ENCODE measurements at regions not wholly inside any gene's neighbourhood (a gene's known extent, or its start where the extent isn't known, plus 50 kb on each side); places are given as distances from the start of the nearest gene placed in this dataset.

DNA sequence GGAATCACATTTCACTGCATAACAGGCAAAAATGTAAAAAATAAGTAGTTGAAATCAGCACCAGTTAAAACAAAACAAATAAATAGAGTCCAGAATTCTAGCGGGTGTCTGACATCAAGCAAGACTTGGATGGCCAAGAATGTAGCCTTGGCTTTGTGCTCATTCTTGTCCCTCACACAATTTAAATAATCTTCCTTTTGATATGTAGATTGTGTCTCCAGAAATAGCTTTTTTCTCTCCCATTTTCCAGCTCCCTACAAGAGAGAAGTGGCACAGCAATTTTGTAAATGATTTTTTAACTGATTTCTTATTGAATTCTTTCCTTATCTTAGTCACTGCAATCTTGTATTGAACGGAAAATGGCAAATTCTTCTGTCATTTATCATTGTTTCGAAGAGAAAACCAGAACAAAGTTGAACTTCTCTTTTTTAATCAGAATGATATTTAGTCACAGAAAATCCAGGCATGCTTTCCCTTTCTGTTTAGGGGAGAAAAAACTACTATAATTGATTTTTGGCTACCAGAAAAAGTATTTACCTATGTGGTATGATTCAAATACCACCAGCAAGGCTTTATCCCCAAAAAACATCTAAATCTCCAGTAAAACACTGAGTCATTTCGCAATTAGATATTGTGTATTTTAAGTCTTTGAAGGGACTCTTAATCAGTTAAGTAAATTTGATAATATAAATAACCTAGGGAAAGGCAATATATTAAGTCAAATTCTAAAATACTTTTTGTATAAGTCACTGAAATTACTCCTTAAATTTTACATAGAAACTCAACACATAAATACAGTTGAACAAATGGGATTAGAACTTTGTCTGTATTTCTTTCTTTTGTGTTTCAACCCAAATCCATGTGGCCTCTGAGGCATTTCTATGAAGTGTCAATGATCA lies 481.7 kb downstream of the GBE1 start:
- DNase-seq (ENCODE audit: low spot score) = no peak

DNA sequence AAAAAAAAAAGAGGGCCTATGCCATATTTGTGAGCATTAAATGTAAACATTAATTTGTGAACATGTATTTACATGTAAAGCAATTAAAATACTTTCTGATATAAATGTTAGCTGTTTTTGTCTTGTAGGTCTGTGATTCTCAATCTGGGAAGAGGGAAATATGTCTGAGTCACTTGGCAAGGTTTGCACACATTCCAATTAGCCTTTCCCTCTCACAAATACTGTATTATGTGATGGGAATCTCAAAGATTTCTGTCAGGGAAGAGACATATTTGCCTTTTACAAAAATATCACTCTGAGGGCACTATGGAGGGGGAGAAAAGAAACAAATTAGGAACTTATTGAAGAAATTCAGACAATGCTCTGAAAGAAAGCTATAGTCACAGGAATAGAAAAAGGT lies 483.6 kb downstream of the GBE1 start:
- no peak for DNase-seq (ENCODE audit: low spot score)

DNA sequence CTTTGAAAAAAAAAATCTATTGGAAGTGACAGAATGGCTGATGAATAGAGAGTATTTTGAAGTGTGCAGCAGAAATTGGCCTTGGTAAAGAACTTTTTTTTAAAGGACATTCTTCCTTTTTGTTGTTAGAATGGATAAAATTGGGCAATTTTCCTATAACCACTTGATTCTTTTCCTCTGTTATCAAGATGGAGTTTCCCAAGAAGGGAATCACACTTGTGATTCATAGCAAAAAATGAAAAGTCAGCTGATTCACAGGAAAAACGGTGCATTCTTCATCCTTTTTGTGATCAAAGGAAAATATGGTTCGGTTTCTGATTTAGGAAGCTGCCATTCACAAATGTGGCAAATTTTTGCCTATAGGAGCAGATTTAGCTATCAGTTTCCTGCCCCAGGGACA lies 486.8 kb downstream of the GBE1 start:
- DNase-seq (ENCODE audit: low spot score) = no peak

- no peak for DNase-seq (ENCODE audit: low spot score)
Observed at GRCh38 chr3:81270603-81271379, 490.7 kb downstream of the GBE1 start.

- no peak for DNase-seq (ENCODE audit: low spot score)
Observed at GRCh38 chr3:81268526-81268925, 492.9 kb downstream of the GBE1 start.

- DNase-seq (ENCODE audit: low spot score) = no peak
Observed at GRCh38 chr3:81261996-81262395, 499.4 kb downstream of the GBE1 start.

- DNase-seq (ENCODE audit: low spot score) = no peak
Observed at GRCh38 chr3:81255463-81255862, 506.0 kb downstream of the GBE1 start.

DNA sequence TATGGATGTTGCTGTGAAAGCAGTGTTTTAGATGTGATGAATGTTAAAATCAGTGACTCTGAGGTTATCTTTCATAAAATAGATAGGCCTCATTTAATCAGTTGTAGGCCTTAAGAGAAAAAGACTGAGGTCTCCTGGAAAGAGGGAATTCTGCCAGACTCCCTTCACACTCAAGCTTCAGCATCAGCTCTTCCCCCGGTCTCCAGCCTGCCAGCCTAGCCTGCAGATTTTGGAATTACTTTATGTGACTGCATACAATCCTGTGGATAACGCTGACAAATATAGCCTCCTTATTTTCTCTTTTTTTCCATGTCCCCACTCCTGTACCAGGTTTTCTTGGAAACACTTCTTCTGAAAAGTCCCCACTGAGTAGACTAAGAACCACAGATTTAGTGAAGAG lies 510.3 kb downstream of the GBE1 start:
- DNase-seq (ENCODE audit: low spot score) = no peak

- DNase-seq (ENCODE audit: low spot score) = no peak
Observed at GRCh38 chr3:81249540-81250029, 511.9 kb downstream of the GBE1 start.

DNA sequence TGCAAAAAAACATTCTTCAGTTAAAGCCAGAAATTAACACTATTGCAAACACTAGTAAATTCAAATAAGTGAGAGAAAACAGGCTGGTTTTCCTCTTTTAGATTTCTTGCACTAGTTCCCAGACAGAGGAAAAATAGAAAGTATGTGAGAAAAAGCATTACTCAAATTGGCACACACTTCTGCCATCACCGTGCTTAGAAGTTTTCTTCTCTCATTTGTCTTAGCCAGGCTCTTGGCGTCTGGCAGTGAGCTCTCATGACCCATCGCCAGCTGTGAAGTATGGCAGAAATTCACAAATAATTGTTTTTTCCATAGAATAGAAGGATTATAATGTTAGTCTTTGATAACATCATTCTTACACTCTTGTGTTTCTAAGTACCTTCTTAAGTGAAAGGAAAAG lies 515.9 kb downstream of the GBE1 start:
- DNase-seq (ENCODE audit: low spot score) = no peak

GRCh38 chr3:81245043-81245442 lies 516.4 kb downstream of the GBE1 start:
- DNase-seq (ENCODE audit: low spot score) = no peak

GRCh38 chr3:81244231-81244630 lies 517.2 kb downstream of the GBE1 start:
- no peak for DNase-seq (ENCODE audit: low spot score)

- DNase-seq (ENCODE audit: low spot score) = no peak
Observed at GRCh38 chr3:81242871-81243270, 518.6 kb downstream of the GBE1 start.

DNA sequence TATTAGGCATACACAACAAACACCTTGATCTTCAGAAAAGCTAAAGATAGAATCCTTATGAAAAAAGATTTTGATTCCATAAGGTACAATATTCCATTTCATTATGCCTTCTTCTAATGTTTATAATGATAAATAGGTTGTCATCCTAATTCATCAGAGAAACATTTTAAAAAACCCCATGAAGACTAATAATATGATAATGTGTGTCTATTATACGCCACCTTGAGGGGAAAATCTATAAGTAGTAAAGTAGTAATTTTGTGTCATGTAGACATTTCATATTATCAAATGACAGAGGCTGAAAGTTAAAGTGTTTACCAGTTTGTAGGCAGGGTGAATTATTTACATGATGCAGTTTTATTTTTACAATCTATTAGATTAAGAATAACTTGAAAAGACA lies 524.3 kb downstream of the GBE1 start:
- DNase-seq (ENCODE audit: low spot score) = no peak

GRCh38 chr3:81218023-81218422 lies 543.4 kb downstream of the GBE1 start:
- peak; percentile 20 for DNase-seq (ENCODE audit: low spot score)

GRCh38 chr3:81217101-81217500 lies 544.3 kb downstream of the GBE1 start:
- no peak for DNase-seq (ENCODE audit: low spot score)

DNA sequence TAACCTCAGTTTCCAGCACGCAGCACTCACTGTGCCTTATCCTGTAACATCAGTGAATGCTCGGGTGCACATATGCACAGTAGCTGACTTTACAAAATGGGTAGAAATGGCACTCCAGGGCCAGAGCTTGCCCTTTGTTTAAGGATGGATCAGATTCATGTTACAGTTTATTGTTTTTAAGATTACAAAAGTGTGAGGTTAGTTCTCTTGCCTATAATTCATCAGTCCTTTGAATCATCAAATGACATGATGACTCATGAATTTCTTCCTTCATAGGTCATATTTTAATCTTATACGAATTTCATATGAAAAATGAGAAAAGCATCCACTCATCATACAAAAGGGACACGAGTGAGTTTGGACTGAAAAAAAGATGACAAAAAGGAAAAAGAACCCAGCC lies 545.3 kb downstream of the GBE1 start:
- DNase-seq (ENCODE audit: low spot score) = no peak

DNA sequence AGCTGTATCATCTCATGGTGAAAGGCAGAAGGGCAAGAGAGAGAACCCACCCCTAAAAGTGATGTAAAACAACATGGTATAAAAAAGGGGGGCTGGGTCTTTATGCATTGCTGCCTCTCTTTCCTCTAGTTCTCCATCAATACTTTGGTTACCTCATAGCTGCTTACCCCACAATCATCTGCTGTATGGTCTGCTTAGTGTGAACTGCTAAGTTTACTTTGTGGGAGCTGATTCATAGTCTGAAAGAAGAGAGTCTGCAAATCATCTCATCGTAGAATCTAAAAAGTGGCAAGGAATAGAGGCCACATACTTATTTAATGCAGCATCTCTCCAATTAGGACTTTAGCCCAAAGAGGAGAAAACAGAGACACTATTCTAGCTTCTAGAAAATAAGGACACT lies 546.8 kb downstream of the GBE1 start:
- no peak for DNase-seq (ENCODE audit: low spot score)

GRCh38 chr3:81199587-81199986 lies 561.9 kb downstream of the GBE1 start:
- DNase-seq (ENCODE audit: low spot score) = no peak

GRCh38 chr3:81198756-81199155 lies 562.7 kb downstream of the GBE1 start:
- DNase-seq (ENCODE audit: low spot score) = no peak

GRCh38 chr3:81198216-81198615 lies 563.2 kb downstream of the GBE1 start:
- DNase-seq (ENCODE audit: low spot score) = no peak

GRCh38 chr3:81197386-81197785 lies 564.1 kb downstream of the GBE1 start:
- DNase-seq (ENCODE audit: low spot score) = no peak

- DNase-seq (ENCODE audit: low spot score) = no peak
Observed at GRCh38 chr3:81195478-81195877, 566.0 kb downstream of the GBE1 start.
